ENCODE measurements at regions not wholly inside any gene's neighbourhood (a gene's known extent, or its start where the extent isn't known, plus 50 kb on each side); places are given as distances from the start of the nearest gene placed in this dataset.
"Not testable (repeated sequence)": the region's sequence is repeated elsewhere in the genome, so short reads cannot be mapped to it uniquely, and the experiment has no call there.

DNA sequence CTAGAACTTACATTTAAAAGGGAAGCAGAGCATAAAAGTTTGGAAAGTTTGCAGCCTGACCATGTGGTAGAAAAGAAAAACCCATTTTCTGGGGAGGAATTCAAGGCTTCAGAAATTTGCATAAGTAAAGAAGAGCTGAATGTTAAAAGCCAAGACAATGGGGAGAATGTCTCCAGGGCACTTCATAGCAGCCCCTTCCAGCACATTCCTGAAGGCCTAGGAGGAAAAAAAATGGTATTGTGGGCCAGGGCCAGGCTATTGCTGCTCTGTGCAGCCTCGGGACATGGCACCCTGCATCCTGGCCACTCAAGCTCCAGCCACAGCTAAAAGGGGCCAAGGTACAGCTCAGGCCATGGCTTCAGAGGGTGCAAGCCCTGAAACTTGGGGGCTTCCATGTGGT is 474.2 kb upstream of the MDGA2 start:
- DNase-seq = not testable (repeated sequence)

DNA sequence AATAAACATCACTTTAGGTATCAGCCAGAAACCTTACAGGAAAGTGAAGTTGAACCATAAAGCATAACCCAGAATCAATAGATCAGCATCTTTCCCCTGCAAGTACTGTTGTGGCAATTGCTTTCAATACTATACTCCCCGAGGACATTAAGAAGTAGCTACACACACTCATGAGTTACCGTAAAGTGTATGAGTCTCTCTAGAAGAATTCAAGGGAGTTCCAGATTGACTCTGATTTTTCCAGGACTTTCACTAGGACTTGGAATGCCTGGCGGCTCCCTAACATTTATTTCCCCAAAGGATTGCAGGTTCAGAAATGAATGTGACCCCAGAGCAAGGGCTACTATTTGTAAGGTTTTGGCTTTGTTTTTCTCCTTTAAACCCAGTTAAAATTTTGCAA is 465.4 kb upstream of the MDGA2 start:
- DNase-seq = no peak

DNA sequence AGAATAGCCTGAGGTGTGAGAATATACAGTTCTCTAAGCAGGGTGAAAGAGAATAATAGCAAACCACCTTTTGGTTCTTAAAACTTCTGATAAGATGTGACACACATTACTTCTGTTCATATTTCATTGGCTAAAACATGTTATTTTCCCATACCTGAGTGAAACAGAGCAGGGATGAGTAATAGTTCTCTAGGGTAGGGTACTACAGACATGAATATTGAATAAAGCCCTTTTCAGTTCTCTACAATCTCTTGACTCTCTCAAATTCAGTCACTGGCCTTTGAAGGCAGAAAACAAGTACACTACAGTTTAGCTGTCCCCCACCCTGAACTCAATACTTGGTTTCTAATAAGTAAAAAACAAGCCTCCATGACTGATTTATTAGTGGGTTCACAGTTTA is 454.1 kb upstream of the MDGA2 start:
- DNase-seq = no peak

DNA sequence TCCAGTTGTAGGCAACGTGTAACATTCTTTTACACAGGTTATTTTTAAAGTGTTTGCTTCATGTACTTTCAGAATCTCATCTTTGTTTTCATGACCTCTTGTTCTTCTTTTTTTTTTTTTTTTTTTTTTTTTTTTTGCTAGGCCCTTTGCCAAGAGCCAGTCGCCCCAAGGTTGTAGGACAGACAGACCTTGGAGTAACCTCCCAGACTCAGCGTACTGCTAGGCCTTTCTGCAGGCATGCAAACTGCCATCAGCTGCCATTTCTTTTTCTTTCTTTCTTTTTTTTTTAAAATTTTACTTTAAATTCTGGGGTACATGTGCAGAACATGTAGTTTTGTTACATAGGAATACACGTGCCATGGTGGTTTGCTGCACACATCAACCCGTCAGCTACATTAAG is 452.3 kb upstream of the MDGA2 start:
- no peak for DNase-seq

DNA sequence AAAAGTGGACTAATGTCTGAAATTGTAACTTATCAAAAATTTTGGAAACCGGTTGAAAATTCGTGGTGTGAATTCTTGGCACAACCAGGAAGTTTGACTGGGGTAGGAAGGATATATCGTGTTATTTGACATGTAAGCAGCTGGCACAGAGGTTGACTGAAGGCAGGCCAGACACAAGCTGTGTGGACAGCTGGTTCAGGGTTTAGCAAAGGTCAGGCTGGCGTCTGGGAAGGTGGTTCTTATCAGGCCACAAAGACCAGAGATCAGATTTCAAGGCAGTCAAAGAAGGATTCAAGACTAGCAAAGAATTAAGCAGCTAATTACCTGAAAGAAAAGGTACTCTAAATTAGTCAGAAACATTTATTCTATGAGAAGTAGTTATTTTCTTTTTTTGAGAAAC is 450.2 kb upstream of the MDGA2 start:
- DNase-seq = no peak

GRCh38 chr14:48113713-48114112 is 438.3 kb upstream of the MDGA2 start:
- DNase-seq = no peak

GRCh38 chr14:48111151-48111550 is 435.7 kb upstream of the MDGA2 start:
- no peak for DNase-seq

- DNase-seq = no peak
Measured at GRCh38 chr14:48107646-48108045, 432.2 kb upstream of the MDGA2 start.

- no peak for DNase-seq
Measured at GRCh38 chr14:48096897-48097296, 421.5 kb upstream of the MDGA2 start.

- DNase-seq = no peak
Measured at GRCh38 chr14:48086516-48086915, 411.1 kb upstream of the MDGA2 start.

DNA sequence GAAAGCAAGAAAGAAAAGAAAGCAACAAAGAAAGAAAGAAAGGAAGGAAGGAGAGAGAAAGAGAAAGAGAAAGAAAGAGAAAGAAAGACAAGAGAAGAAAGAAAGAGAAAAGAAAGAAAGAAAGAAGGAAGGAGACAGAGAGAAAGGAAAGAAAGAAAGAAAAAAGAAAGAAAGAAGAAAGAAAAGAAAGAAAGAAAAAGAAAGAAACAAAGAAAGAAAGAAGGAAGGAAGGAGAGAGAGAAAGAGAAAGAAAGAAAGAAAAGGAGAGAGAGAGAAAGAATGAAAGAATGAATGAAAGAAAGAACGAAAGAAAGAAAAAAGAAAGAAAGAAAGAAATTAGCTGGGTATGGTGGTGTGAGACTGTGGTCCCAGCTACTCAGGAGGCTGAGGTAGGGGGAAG is 400.1 kb upstream of the MDGA2 start:
- no peak for DNase-seq

DNA sequence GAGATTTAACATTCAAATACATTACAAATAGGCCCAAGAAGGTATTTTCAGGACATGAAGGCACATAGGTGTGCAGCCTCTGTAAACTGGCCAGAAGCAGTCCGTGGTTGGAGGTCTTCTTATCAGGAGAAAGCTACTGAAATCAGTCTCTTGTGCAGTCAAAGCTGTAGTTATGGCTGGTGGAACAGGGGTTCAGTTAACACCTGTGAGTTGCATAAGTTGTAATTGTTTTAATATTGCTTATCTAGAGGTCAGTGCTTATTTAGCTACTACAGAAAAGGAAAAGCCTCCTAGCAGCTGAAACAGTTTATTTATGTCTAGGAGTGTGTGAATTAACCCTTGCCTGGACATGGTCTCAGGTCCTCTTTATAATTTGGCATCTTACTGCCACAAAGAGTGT is 377.6 kb upstream of the MDGA2 start:
- no peak for DNase-seq

GRCh38 chr14:48035836-48036235 is 360.4 kb upstream of the MDGA2 start:
- DNase-seq = no peak

- DNase-seq = no peak
Measured at GRCh38 chr14:48027115-48027514, 351.7 kb upstream of the MDGA2 start.

- no peak for DNase-seq
Measured at GRCh38 chr14:48023881-48024280, 348.5 kb upstream of the MDGA2 start.

DNA sequence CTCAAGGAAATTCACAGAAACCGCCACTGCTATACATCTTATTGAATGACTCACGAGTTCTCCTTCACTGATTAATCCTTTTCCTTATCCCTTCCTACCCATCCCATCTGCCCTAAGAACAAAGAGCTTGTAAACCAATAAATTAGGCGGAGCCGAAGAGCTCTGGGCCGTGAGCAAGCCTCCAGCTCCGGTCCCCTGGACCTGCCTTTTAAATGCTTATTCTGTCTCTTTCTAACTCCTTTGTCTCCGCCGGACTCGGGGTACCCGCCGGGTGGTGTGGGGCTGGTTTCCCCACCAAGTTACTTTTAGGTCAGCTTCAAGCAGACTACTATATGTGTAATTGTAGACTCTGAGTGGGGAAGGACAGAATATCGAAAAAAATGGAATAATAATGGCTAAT is 336.1 kb upstream of the MDGA2 start:
- not testable (repeated sequence) for DNase-seq

DNA sequence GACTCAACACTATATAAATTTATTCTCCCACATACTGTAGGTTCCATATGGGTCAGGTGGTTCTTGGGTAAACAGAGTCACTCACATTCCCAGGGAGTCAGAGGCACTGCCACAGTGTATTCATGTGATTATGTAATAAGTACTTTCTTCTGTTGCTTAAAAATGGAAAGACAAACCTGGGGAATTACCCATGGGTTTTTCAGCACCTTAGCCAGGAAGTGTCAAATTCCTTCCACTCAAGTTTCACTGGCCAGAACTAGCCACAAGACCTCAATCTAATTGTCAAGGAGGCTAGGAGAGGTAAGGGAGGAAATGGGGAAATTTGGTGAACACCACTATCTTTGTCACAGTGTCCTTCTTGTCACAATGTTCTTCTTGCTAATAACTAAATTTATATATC is 333.2 kb upstream of the MDGA2 start:
- no peak for DNase-seq

GRCh38 chr14:48005986-48006385 is 330.6 kb upstream of the MDGA2 start:
- no peak for DNase-seq

DNA sequence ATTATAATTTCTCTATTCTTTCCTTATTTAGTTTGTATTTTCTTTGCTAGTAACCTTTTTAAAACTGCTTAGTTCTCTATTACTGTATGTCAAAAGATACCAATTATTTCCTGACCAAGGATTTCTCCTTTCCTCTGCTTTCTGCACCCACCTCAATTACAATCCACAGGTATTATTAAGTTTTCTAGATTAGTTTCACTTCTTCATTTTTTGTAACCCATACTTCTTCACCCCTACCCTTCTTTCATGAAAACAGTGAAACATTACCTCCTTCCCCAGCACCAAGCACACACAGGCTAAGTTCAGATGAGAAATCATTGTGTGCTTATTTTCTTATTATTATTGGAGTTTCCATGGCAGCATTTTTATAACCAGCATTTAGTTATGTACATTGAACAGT is 318.5 kb upstream of the MDGA2 start:
- DNase-seq = no peak

DNA sequence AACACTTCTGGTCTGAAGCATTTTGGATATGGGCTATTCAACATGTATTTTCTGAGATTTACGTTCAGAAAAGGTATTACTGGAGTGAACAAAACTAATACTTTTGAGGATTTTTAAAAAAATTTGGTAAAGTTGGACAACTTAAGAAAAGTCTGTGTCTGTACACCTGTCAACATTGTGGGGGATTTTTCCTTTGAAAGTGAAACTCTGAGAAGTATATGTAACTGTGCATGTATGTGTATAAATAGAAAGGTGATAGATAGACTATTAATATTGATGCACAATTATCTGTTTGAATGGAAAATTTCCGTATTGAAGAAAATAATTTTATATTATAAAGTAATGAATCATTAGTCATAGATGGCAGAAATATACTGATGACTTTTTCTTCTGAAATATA is 312.8 kb upstream of the MDGA2 start:
- DNase-seq = no peak

DNA sequence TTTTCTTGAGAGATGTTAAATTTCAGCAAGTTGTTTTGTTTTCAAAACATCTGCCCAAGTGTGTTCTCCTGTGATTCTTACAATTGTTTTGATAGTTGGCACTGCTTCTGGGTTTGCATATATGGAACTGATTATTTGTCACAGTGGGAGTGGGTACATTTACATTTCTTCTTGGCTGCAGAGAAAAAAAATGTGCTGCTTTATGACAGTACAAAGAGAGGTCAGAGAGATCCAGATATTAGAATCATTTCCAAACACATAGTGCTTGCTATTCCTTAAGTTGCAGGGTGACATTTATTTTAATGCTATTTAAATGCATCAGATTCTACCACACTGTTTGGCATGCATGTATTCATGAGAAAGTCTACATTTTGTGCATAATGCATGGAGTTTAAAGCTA is 303.5 kb upstream of the MDGA2 start:
- no peak for DNase-seq

- no peak for DNase-seq
Measured at GRCh38 chr14:47976139-47976538, 300.7 kb upstream of the MDGA2 start.

- DNase-seq = no peak
Measured at GRCh38 chr14:47966076-47966810, 290.8 kb upstream of the MDGA2 start.

- no peak for DNase-seq
Measured at GRCh38 chr14:47961634-47962033, 286.2 kb upstream of the MDGA2 start.

DNA sequence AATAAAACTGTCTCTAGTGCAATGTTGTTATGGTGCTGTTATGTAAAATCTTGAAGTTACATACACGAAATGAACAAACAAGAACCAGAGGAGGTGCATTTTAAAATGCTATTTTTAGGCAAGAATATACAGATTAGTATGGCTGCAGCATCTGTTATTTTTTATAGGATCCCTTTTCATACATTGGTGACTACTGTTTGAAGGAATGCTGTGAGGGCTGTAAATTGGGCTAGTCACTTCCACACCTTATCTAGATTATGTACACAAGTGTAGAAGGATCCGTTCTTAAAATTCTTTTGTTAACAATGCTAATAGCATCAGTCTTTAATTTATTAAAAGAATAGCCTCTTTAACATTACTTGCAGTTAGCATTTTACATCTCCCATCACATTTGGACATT is 284.3 kb upstream of the MDGA2 start:
- DNase-seq = no peak
